Trophoblast cell (in vitro differentiated cells and primary cell): ENCODE measurements at regions not wholly inside any gene's neighbourhood (a gene's known extent, or its start where the extent isn't known, plus 50 kb on each side); places are given as distances from the start of the nearest gene placed in this dataset.

Experiments
- DNase-seq, 2 donors: peaks; one replicate each; pipeline ENCODE4 v3.0.0-alpha.2; 2016
- H2AFZ ChIP-seq: 2 replicates; pipeline ENCODE4 v1.6.1; 2013; ENCODE audit warnings: low read length, moderate library complexity, mild to moderate bottlenecking; ENCODE audit not compliant: insufficient read depth, poor library complexity
- H2AK5ac ChIP-seq: 2 replicates; pipeline ENCODE4 v1.6.1; 2013; ENCODE audit warnings: mild to moderate bottlenecking, low read length
- H2BK120ac ChIP-seq: 2 replicates; pipeline ENCODE4 v1.6.1; 2013; ENCODE audit warnings: low read length, mild to moderate bottlenecking, moderate library complexity; ENCODE audit not compliant: insufficient read depth, poor library complexity
- H2BK12ac ChIP-seq: 2 replicates; pipeline ENCODE4 v1.6.1; 2013; ENCODE audit warnings: mild to moderate bottlenecking, low read length, moderate library complexity
- H2BK5ac ChIP-seq: 2 replicates; pipeline ENCODE4 v1.6.1; 2013; ENCODE audit warnings: low read length, low read depth, moderate library complexity, mild to moderate bottlenecking; ENCODE audit not compliant: poor library complexity
- H3K14ac ChIP-seq: 2 replicates; pipeline ENCODE4 v1.6.1; 2013; ENCODE audit warnings: mild to moderate bottlenecking, low read length
- H3K18ac ChIP-seq: 2 replicates; pipeline ENCODE4 v1.6.1; 2013; ENCODE audit warnings: mild to moderate bottlenecking, low read length
- H3K23ac ChIP-seq: 2 replicates; pipeline ENCODE4 v1.6.1; 2013; ENCODE audit warnings: low read length
- H3K27ac ChIP-seq: 2 replicates; pipeline ENCODE4 v1.5.1; 2013; ENCODE audit warnings: low read depth, mild to moderate bottlenecking, inconsistent platforms, low read length, moderate library complexity
- H3K27me3 ChIP-seq: 2 replicates; pipeline ENCODE4 v1.6.1; 2013; ENCODE audit warnings: inconsistent platforms, mild to moderate bottlenecking, low read length, moderate library complexity; ENCODE audit not compliant: insufficient read depth
- H3K36me3 ChIP-seq, 2 experiments: 1 replicate in 1 of 2; 2 replicates in 1 of 2; pipeline ENCODE4 v1.6.1; 2013; ENCODE audit warnings: low read length in 2 of 2, mild to moderate bottlenecking in 2 of 2, moderate library complexity in 1 of 2; ENCODE audit not compliant: insufficient read depth in 2 of 2, control insufficient read depth in 1 of 2
- H3K4ac ChIP-seq: 2 replicates; pipeline ENCODE4 v1.6.1; 2013; ENCODE audit warnings: low read depth, mild to moderate bottlenecking, low read length, moderate library complexity
- H3K4me1 ChIP-seq, 2 experiments: 1 replicate in 1 of 2; 2 replicates in 1 of 2; pipeline ENCODE4 v1.6.1; 2013; ENCODE audit warnings: low read length in 2 of 2, mild to moderate bottlenecking in 2 of 2, moderate library complexity in 1 of 2; ENCODE audit not compliant: insufficient read depth in 2 of 2, control insufficient read depth in 1 of 2
- H3K4me2 ChIP-seq: 2 replicates; pipeline ENCODE4 v1.6.1; 2013; ENCODE audit warnings: inconsistent platforms, mild to moderate bottlenecking, low read length, moderate library complexity
- H3K4me3 ChIP-seq: 2 replicates; pipeline ENCODE4 v1.5.1; 2013; ENCODE audit warnings: mild to moderate bottlenecking, low read depth, low read length, inconsistent platforms
- H3K79me1 ChIP-seq: one replicate; pipeline ENCODE4 v1.6.1; 2013; ENCODE audit warnings: low read length
- H3K79me2 ChIP-seq: 2 replicates; pipeline ENCODE4 v1.6.1; 2013; ENCODE audit warnings: low read length, mild to moderate bottlenecking; ENCODE audit not compliant: control insufficient read depth, insufficient read depth, poor library complexity
- H3K9ac ChIP-seq: 2 replicates; pipeline ENCODE4 v1.6.1; 2013; ENCODE audit warnings: mild to moderate bottlenecking, low read length
- H3K9me3 ChIP-seq: 2 replicates; pipeline ENCODE4 v1.6.1; 2013; ENCODE audit warnings: low read depth, mild to moderate bottlenecking, control low read depth, inconsistent platforms, low read length; ENCODE audit not compliant: insufficient read depth
- H4K12ac ChIP-seq: 2 replicates; pipeline ENCODE4 v1.6.1; 2013; ENCODE audit warnings: low read depth, mild to moderate bottlenecking, low read length, moderate library complexity
- H4K8ac ChIP-seq: 2 replicates; pipeline ENCODE4 v1.6.1; 2013; ENCODE audit warnings: low read depth, mild to moderate bottlenecking, low read length, moderate library complexity
- H4K91ac ChIP-seq: one replicate; pipeline ENCODE4 v1.6.1; 2013; ENCODE audit warnings: low read depth, mild to moderate bottlenecking, low read length, moderate library complexity
- WGBS: extraction: QIAGEN DNeasy Blood & Tissue Kit; methylation state at CpG from one replicate; pipeline ENCODE4 v1.1.7; 2013; ENCODE audit warnings: missing lambda C conversion rate; ENCODE audit not compliant: insufficient read length, insufficient coverage; ENCODE audit errors: extremely low coverage; 5-methylcytosine and 5-hydroxymethylcytosine counted together

DNA sequence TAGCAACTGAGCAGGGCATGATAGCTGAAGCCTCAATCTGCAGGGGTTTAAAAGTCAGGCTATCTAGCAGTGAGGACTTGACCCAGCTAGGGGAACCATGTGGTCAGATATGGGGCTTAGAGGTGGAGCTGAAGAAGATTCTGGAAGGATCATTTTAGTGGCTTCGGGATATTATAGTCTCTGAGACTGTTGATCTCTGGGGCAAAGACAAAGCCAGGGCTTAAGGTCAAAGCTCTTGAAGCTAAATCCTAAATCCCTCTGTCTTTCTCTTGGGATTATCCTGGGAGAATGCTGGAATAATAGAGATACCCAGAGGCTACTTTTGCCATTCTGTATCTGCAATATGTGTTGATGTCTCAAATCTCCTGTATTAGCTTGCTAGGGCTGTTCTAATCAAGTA, 132.2 kb downstream of the DHX35 start:
- Histone ChIP-seq H3K36me3 (no peaks in the 10 kb centered on the region), H3K27me3 (no peaks in the 10 kb centered on the region)
- WGBS, result no CpG with 5 or more reads among the region's 1 CpG

DNA sequence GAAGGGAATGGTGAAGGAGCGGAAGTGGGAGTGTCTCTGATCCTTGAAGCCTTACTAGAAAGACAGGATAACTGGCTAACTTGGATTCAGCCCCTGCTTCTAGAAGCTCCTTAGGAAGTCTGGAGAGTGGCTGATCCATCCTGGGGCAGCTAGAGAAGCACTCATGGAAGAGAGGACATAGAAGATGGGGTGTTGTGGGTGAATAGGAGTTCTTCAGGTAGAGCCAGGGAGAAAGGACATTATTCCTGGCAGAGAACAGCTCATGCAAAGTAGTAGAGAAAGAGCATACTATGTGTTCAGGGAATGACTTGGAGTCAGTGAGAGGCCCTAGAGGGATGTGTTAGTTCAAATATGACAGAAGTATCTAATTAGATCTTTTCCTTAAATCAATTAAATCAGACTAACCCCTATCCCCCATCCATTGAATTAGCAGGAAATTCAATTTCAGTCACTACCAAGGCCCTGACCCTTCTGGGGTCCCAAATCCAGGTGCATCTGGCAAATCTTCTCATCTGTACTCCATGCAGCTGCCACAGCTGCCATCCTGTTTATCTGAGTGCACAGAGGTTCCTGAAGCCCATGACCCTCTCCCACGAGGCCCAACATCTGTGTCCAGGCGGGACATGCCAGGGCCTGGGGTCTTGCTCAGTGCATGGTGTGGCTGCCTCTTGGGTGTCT, 130.7 kb downstream of the DHX35 start:
- Histone ChIP-seq H3K14ac (no peak overlapping the region), H2BK12ac (no peak overlapping the region), H4K12ac (no peak overlapping the region), H3K4me1 (no peaks in the 10 kb centered on the region), H3K79me2 (no peaks in the 10 kb centered on the region), H2BK5ac (no peak overlapping the region), H3K4me2 (no peak overlapping the region), H3K27ac (no peak overlapping the region), H2BK120ac (no peak overlapping the region), H3K27me3 (no peaks in the 10 kb centered on the region), H3K36me3 (no peaks in the 10 kb centered on the region), H3K9me3 (no peaks in the 10 kb centered on the region), H3K9ac (no peak overlapping the region), H4K91ac (no peak overlapping the region), H2AFZ (no peak overlapping the region), H3K4me3 (no peak overlapping the region), H3K4ac (no peak overlapping the region), H4K8ac (no peak overlapping the region), H2AK5ac (no peak overlapping the region), H3K23ac (no peak overlapping the region), H3K18ac (no peak overlapping the region), H3K79me1 (no peaks in the 10 kb centered on the region)
- WGBS, result no CpG with 5 or more reads among the region's 3 CpGs
- no peak for DNase-seq

More for the DNA sequence above, 132.2 kb downstream of the DHX35 start:
- Histone ChIP-seq H2BK5ac (no peak overlapping the region), H2BK120ac (no peak overlapping the region), H3K9ac (no peak overlapping the region), H3K18ac (no peak overlapping the region), H2BK12ac (no peak overlapping the region), H3K79me2 (no peaks in the 10 kb centered on the region), H4K12ac (no peak overlapping the region), H3K27ac (no peak overlapping the region), H2AFZ (no peak overlapping the region), H3K4ac (no peak overlapping the region), H3K79me1 (no peaks in the 10 kb centered on the region), H3K4me3 (no peak overlapping the region), H3K9me3 (no peaks in the 10 kb centered on the region), H3K4me1 (no peaks in the 10 kb centered on the region), H4K91ac (no peak overlapping the region), H2AK5ac (no peak overlapping the region), H3K4me2 (no peak overlapping the region), H4K8ac (no peak overlapping the region), H3K14ac (no peak overlapping the region), H3K23ac (no peak overlapping the region)
- DNase-seq, result no peak

DNA sequence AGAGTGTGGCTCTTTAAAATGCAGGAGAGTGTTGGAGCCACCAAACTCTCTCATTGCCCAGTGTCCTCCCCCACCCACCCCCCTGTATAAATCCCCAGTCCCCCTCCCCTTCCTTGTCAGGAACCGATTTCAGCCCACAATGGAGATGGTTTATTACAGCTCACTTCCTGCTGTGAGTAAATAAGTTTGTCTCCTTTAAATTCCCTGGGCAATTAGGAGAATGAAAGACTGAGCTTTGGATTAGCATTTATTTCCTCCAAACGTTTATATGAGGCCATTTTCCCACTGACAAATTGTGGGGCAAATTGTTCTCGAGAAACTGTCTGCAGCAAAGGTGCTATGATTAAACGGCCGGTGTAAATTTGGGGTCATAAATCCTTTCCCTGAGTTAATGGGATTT, 128.8 kb downstream of the DHX35 start:
- H2BK12ac ChIP-seq, result no peak overlapping the region

DNA sequence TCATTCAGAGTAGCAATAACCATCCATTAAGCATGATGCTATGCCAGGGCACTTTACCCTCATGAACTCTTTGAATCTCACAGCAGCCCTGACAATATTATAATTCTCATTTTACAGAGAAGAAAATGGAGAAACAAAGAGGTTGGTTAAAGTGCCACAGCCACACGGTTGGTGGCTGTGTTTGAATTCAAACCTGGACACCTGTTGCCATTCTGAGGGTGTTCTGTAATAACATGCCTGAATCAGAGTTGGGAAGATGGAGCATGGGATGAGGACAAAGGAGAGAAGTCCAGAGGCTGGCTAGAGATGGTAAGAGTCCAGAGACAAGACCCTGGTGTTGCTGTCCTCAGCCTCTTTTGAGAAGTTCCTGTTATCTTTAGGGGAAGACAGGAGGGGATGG, 127.7 kb downstream of the DHX35 start:
- H3K27me3 ChIP-seq, result no peaks in the 10 kb centered on the region
- no peak overlapping the region for H4K12ac ChIP-seq
- H3K79me1 ChIP-seq, result no peaks in the 10 kb centered on the region
- H3K9me3 ChIP-seq, result no peaks in the 10 kb centered on the region
- no peak overlapping the region for H3K4ac ChIP-seq
- WGBS, result no CpG with 5 or more reads among the region's 1 CpG
- H2BK5ac ChIP-seq, result no peak overlapping the region
- no peak overlapping the region for H3K27ac ChIP-seq
- no peak overlapping the region for H3K4me3 ChIP-seq
- H3K36me3 ChIP-seq, result no peaks in the 10 kb centered on the region
- no peaks in the 10 kb centered on the region for H3K79me2 ChIP-seq
- no peak overlapping the region for H4K8ac ChIP-seq
- no peak overlapping the region for H4K91ac ChIP-seq
- no peak overlapping the region for H2AK5ac ChIP-seq
- no peak overlapping the region for H2BK12ac ChIP-seq
- no peak overlapping the region for H3K9ac ChIP-seq
- H3K4me1 ChIP-seq, result no peaks in the 10 kb centered on the region
- no peak overlapping the region for H2BK120ac ChIP-seq
- H2AFZ ChIP-seq, result no peak overlapping the region
- DNase-seq, result no peak
- no peak overlapping the region for H3K23ac ChIP-seq
- no peak overlapping the region for H3K18ac ChIP-seq
- no peak overlapping the region for H3K14ac ChIP-seq
- H3K4me2 ChIP-seq, result no peak overlapping the region

More for the DNA sequence above, 128.8 kb downstream of the DHX35 start:
- Histone ChIP-seq H3K18ac (no peak overlapping the region), H3K9me3 (no peaks in the 10 kb centered on the region), H2BK5ac (no peak overlapping the region), H3K79me2 (no peaks in the 10 kb centered on the region), H4K8ac (no peak overlapping the region), H4K12ac (no peak overlapping the region), H3K4ac (no peak overlapping the region), H4K91ac (no peak overlapping the region), H3K36me3 (no peaks in the 10 kb centered on the region), H3K23ac (no peak overlapping the region), H3K4me3 (no peak overlapping the region), H3K4me1 (no peaks in the 10 kb centered on the region), H2AK5ac (no peak overlapping the region), H3K27ac (no peak overlapping the region), H3K4me2 (no peak overlapping the region), H3K79me1 (no peaks in the 10 kb centered on the region), H3K14ac (no peak overlapping the region), H3K27me3 (no peaks in the 10 kb centered on the region), H2BK120ac (no peak overlapping the region), H2AFZ (no peak overlapping the region), H3K9ac (no peak overlapping the region)
- DNase-seq, result no peak
- WGBS, result no CpG with 5 or more reads among the region's 5 CpGs
